BE2C (cell line): ENCODE measurements at regions not wholly inside any gene's neighbourhood (a gene's known extent, or its start where the extent isn't known, plus 50 kb on each side); places are given as distances from the start of the nearest gene placed in this dataset.

Experiments used
- DNase-seq: peaks from one replicate; pipeline ENCODE4 v3.0.0-alpha.2; 2020
- H3K27me3 ChIP-seq: fragments of 250-450 bp; sonication (Bioruptor Pico); 2 replicates; pipeline ENCODE4 v1.5.1; 2020; ENCODE audit warnings: mild to moderate bottlenecking
- H3K36me3 ChIP-seq: fragments of 250-450 bp; sonication (Bioruptor Pico); 2 replicates; pipeline ENCODE4 v1.5.1; 2020; ENCODE audit warnings: mild to moderate bottlenecking
- H3K4me1 ChIP-seq: fragments of 250-450 bp; sonication (Bioruptor Pico); 2 replicates; pipeline ENCODE4 v1.5.1; 2020
- H3K4me3 ChIP-seq: 2 replicates; pipeline ENCODE4 v1.5.1; 2011; ENCODE audit warnings: low read depth, low read length
- H3K9me3 ChIP-seq: fragments of 250-450 bp; sonication (Bioruptor Pico); 2 replicates; pipeline ENCODE4 v1.5.1; 2020
- CTCF ChIP-seq: IDR thresholded peaks from 2 replicates; pipeline ENCODE4 v1.5.1; 2012; ENCODE audit warnings: mild to moderate bottlenecking, low read depth, low read length

- Histone ChIP-seq H3K36me3 (no peaks in the 10 kb centered on the region), H3K9me3 (no peaks in the 10 kb centered on the region), H3K4me3 (no peak overlapping the region), H3K4me1 (no peaks in the 10 kb centered on the region), H3K27me3 (no peaks in the 10 kb centered on the region)
- no peak for DNase-seq
- TF ChIP-seq CTCF, result no peak
Observed at GRCh38 chr21:18460979-18461378, 57.4 kb upstream of the TMPRSS15 start.

- H3K9me3 ChIP-seq, result no peaks in the 10 kb centered on the region
- H3K4me3 ChIP-seq, result no peak overlapping the region
- no peak for DNase-seq
- H3K4me1 ChIP-seq, result no peaks in the 10 kb centered on the region
- TF ChIP-seq CTCF, result no peak
- no peaks in the 10 kb centered on the region for H3K36me3 ChIP-seq
- H3K27me3 ChIP-seq, result no peaks in the 10 kb centered on the region
Observed at GRCh38 chr21:18461743-18462142, 58.2 kb upstream of the TMPRSS15 start.

DNA sequence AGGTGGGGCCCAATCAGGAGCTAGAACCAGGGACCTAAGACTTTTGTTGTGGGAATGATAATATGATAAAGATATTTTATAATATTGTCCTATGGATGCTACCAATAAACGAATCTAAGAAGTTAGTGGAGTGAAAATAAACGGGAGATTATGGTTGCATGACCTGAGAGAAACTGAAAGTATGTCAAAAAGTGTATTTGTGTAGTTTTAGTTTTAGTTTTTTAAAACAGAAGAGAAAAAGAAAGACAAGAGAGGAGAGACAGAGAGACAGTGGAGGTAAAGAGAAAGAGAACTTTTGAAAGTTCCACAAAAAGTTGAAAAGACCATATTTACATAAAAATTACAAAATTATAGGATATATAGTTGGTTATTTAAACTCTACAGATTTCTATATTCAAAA, 64.1 kb upstream of the TMPRSS15 start:
- Histone ChIP-seq H3K4me3 (no peak overlapping the region), H3K4me1 (no peaks in the 10 kb centered on the region), H3K9me3 (no peaks in the 10 kb centered on the region), H3K27me3 (no peaks in the 10 kb centered on the region), H3K36me3 (no peaks in the 10 kb centered on the region)
- TF ChIP-seq CTCF, result no peak
- DNase-seq, result no peak

DNA sequence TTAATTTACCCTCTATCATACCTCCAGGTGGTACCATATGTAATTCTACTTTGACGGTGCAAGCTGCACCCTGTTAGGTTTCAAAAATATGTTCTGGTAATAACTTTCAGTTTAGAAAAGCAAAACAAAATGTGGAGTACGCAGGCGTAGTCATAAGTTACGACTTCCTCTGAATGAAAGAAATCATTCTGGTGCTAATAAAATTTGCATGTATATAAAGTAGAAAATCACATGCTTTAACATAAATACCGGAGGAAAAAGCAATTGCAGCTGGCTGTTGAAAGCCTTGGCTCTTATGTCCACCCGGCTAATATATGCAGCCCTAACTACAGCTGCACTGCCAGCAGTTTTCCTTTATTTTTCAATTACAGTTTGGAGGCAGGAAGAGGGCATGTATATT, 65.2 kb upstream of the TMPRSS15 start:
- Histone ChIP-seq H3K4me3 (no peak overlapping the region), H3K4me1 (no peaks in the 10 kb centered on the region), H3K9me3 (no peaks in the 10 kb centered on the region), H3K27me3 (no peaks in the 10 kb centered on the region), H3K36me3 (no peaks in the 10 kb centered on the region)
- no peak for DNase-seq
- no peak for TF ChIP-seq CTCF

- TF ChIP-seq CTCF, result no peak
- H3K4me1 ChIP-seq, result no peaks in the 10 kb centered on the region
- H3K27me3 ChIP-seq, result no peaks in the 10 kb centered on the region
- H3K36me3 ChIP-seq, result no peaks in the 10 kb centered on the region
- no peak overlapping the region for H3K4me3 ChIP-seq
- no peaks in the 10 kb centered on the region for H3K9me3 ChIP-seq
- DNase-seq, result no peak
Observed at GRCh38 chr21:18476639-18477038, 73.1 kb upstream of the TMPRSS15 start.

- H3K36me3 ChIP-seq, result no peaks in the 10 kb centered on the region
- H3K4me1 ChIP-seq, result no peaks in the 10 kb centered on the region
- no peaks in the 10 kb centered on the region for H3K9me3 ChIP-seq
- no peak for DNase-seq
- no peaks in the 10 kb centered on the region for H3K27me3 ChIP-seq
- TF ChIP-seq CTCF, result no peak
- H3K4me3 ChIP-seq, result no peak overlapping the region
Observed at GRCh38 chr21:18477043-18477442, 73.5 kb upstream of the TMPRSS15 start.
